Esophagus muscularis mucosa (tissue), 3 donors: ENCODE measurements at regions not wholly inside any gene's neighbourhood (a gene's known extent, or its start where the extent isn't known, plus 50 kb on each side); places are given as distances from the start of the nearest gene placed in this dataset.

Source experiments
- EP300 ChIP-seq: sonication (generic); formaldehyde crosslinking; IDR thresholded peaks from one replicate; pipeline ENCODE4 v1.6.1; 2017; ENCODE audit warnings: antibody characterized with exemption
- TF ChIP-seq, protein P1 (sequence below), 3 experiments: fragments of 200-600 bp in 2 of 3; fragments of 450-650 bp in 1 of 3; sonication (generic) in 2 of 3; IDR thresholded peaks; one replicate each; pipeline ENCODE4 v1.5.1; 2017 to 2019; ENCODE audit warnings: antibody characterized with exemption in 3 of 3, mild to moderate bottlenecking in 2 of 3, moderate library complexity in 1 of 3

DNA sequence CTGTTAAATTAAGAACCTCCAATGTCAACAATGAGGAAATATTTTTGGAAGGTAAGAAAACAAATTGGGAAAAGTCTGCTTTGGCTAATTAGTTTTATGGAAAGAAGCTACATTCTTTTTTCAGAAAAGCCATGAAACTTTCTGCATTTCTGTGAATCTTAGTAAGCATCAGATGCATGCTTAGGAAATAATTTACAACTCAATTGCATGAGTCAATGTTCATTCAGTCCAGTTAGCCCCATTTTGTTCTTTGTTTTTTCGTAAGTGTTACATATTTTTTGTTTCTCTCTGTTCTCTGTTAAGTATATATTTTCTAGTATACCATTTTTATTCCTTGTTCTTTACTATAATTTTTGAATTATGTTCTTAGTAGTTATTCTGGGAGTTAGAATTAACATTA lies 195.2 kb upstream of the KIF2B start:
- no peak for TF ChIP-seq EP300
- TF ChIP-seq, protein P1, sequence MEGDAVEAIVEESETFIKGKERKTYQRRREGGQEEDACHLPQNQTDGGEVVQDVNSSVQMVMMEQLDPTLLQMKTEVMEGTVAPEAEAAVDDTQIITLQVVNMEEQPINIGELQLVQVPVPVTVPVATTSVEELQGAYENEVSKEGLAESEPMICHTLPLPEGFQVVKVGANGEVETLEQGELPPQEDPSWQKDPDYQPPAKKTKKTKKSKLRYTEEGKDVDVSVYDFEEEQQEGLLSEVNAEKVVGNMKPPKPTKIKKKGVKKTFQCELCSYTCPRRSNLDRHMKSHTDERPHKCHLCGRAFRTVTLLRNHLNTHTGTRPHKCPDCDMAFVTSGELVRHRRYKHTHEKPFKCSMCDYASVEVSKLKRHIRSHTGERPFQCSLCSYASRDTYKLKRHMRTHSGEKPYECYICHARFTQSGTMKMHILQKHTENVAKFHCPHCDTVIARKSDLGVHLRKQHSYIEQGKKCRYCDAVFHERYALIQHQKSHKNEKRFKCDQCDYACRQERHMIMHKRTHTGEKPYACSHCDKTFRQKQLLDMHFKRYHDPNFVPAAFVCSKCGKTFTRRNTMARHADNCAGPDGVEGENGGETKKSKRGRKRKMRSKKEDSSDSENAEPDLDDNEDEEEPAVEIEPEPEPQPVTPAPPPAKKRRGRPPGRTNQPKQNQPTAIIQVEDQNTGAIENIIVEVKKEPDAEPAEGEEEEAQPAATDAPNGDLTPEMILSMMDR (IDR thresholded peaks at IDR 0.05): no peak
